Trophoblast cell (in vitro differentiated cells and primary cell): ENCODE measurements at regions not wholly inside any gene's neighbourhood (a gene's known extent, or its start where the extent isn't known, plus 50 kb on each side); places are given as distances from the start of the nearest gene placed in this dataset.

Experiments
- DNase-seq, 2 donors: peaks; one replicate each; pipeline ENCODE4 v3.0.0-alpha.2; 2016
- H2AFZ ChIP-seq: 2 replicates; pipeline ENCODE4 v1.6.1; 2013; ENCODE audit warnings: low read length, moderate library complexity, mild to moderate bottlenecking; ENCODE audit not compliant: insufficient read depth, poor library complexity
- H2AK5ac ChIP-seq: 2 replicates; pipeline ENCODE4 v1.6.1; 2013; ENCODE audit warnings: mild to moderate bottlenecking, low read length
- H2BK120ac ChIP-seq: 2 replicates; pipeline ENCODE4 v1.6.1; 2013; ENCODE audit warnings: low read length, mild to moderate bottlenecking, moderate library complexity; ENCODE audit not compliant: insufficient read depth, poor library complexity
- H2BK12ac ChIP-seq: 2 replicates; pipeline ENCODE4 v1.6.1; 2013; ENCODE audit warnings: mild to moderate bottlenecking, low read length, moderate library complexity
- H2BK5ac ChIP-seq: 2 replicates; pipeline ENCODE4 v1.6.1; 2013; ENCODE audit warnings: low read length, low read depth, moderate library complexity, mild to moderate bottlenecking; ENCODE audit not compliant: poor library complexity
- H3K14ac ChIP-seq: 2 replicates; pipeline ENCODE4 v1.6.1; 2013; ENCODE audit warnings: mild to moderate bottlenecking, low read length
- H3K18ac ChIP-seq: 2 replicates; pipeline ENCODE4 v1.6.1; 2013; ENCODE audit warnings: mild to moderate bottlenecking, low read length
- H3K23ac ChIP-seq: 2 replicates; pipeline ENCODE4 v1.6.1; 2013; ENCODE audit warnings: low read length
- H3K27ac ChIP-seq: 2 replicates; pipeline ENCODE4 v1.5.1; 2013; ENCODE audit warnings: low read depth, mild to moderate bottlenecking, inconsistent platforms, low read length, moderate library complexity
- H3K27me3 ChIP-seq: 2 replicates; pipeline ENCODE4 v1.6.1; 2013; ENCODE audit warnings: inconsistent platforms, mild to moderate bottlenecking, low read length, moderate library complexity; ENCODE audit not compliant: insufficient read depth
- H3K36me3 ChIP-seq, 2 experiments: 1 replicate in 1 of 2; 2 replicates in 1 of 2; pipeline ENCODE4 v1.6.1; 2013; ENCODE audit warnings: low read length in 2 of 2, mild to moderate bottlenecking in 2 of 2, moderate library complexity in 1 of 2; ENCODE audit not compliant: insufficient read depth in 2 of 2, control insufficient read depth in 1 of 2
- H3K4ac ChIP-seq: 2 replicates; pipeline ENCODE4 v1.6.1; 2013; ENCODE audit warnings: low read depth, mild to moderate bottlenecking, low read length, moderate library complexity
- H3K4me1 ChIP-seq, 2 experiments: 1 replicate in 1 of 2; 2 replicates in 1 of 2; pipeline ENCODE4 v1.6.1; 2013; ENCODE audit warnings: low read length in 2 of 2, mild to moderate bottlenecking in 2 of 2, moderate library complexity in 1 of 2; ENCODE audit not compliant: insufficient read depth in 2 of 2, control insufficient read depth in 1 of 2
- H3K4me2 ChIP-seq: 2 replicates; pipeline ENCODE4 v1.6.1; 2013; ENCODE audit warnings: inconsistent platforms, mild to moderate bottlenecking, low read length, moderate library complexity
- H3K4me3 ChIP-seq: 2 replicates; pipeline ENCODE4 v1.5.1; 2013; ENCODE audit warnings: mild to moderate bottlenecking, low read depth, low read length, inconsistent platforms
- H3K79me1 ChIP-seq: one replicate; pipeline ENCODE4 v1.6.1; 2013; ENCODE audit warnings: low read length
- H3K79me2 ChIP-seq: 2 replicates; pipeline ENCODE4 v1.6.1; 2013; ENCODE audit warnings: low read length, mild to moderate bottlenecking; ENCODE audit not compliant: control insufficient read depth, insufficient read depth, poor library complexity
- H3K9ac ChIP-seq: 2 replicates; pipeline ENCODE4 v1.6.1; 2013; ENCODE audit warnings: mild to moderate bottlenecking, low read length
- H3K9me3 ChIP-seq: 2 replicates; pipeline ENCODE4 v1.6.1; 2013; ENCODE audit warnings: low read depth, mild to moderate bottlenecking, control low read depth, inconsistent platforms, low read length; ENCODE audit not compliant: insufficient read depth
- H4K12ac ChIP-seq: 2 replicates; pipeline ENCODE4 v1.6.1; 2013; ENCODE audit warnings: low read depth, mild to moderate bottlenecking, low read length, moderate library complexity
- H4K8ac ChIP-seq: 2 replicates; pipeline ENCODE4 v1.6.1; 2013; ENCODE audit warnings: low read depth, mild to moderate bottlenecking, low read length, moderate library complexity
- H4K91ac ChIP-seq: one replicate; pipeline ENCODE4 v1.6.1; 2013; ENCODE audit warnings: low read depth, mild to moderate bottlenecking, low read length, moderate library complexity
- WGBS: extraction: QIAGEN DNeasy Blood & Tissue Kit; methylation state at CpG from one replicate; pipeline ENCODE4 v1.1.7; 2013; ENCODE audit warnings: missing lambda C conversion rate; ENCODE audit not compliant: insufficient read length, insufficient coverage; ENCODE audit errors: extremely low coverage; 5-methylcytosine and 5-hydroxymethylcytosine counted together

- Histone ChIP-seq H3K23ac (no peak overlapping the region), H3K4me2 (no peak overlapping the region), H3K18ac (no peak overlapping the region), H3K27ac (no peak overlapping the region), H4K12ac (no peak overlapping the region), H3K4ac (no peak overlapping the region), H3K36me3 (no peaks in the 10 kb centered on the region), H3K79me1 (no peaks in the 10 kb centered on the region), H2AFZ (no peak overlapping the region), H3K79me2 (no peaks in the 10 kb centered on the region), H2BK120ac (no peak overlapping the region), H2AK5ac (no peak overlapping the region), H3K9me3 (no peaks in the 10 kb centered on the region), H4K91ac (no peak overlapping the region), H2BK12ac (no peak overlapping the region), H3K4me3 (no peak overlapping the region), H4K8ac (no peak overlapping the region), H3K27me3 (no peaks in the 10 kb centered on the region), H3K14ac (no peak overlapping the region), H3K9ac (no peak overlapping the region), H3K4me1 (peaks cover 0 to 3% of the 10 kb centered on the region in 2 experiments), H2BK5ac (no peak overlapping the region)
- DNase-seq: no peak
- WGBS: no CpG with 5 or more reads among the region's 6 CpGs
These were observed 327.8 kb upstream of the ADCY2 start for GRCh38 chr5:7068156-7068555.

- no peaks in the 10 kb centered on the region for H3K79me2 ChIP-seq
- no peak overlapping the region for H3K27ac ChIP-seq
- DNase-seq: no peak
- H4K91ac ChIP-seq: no peak overlapping the region
- H2BK120ac ChIP-seq: no peak overlapping the region
- no peak overlapping the region for H3K23ac ChIP-seq
- H2AK5ac ChIP-seq: no peak overlapping the region
- no CpG with 5 or more reads among the region's 5 CpGs for WGBS
- H3K9me3 ChIP-seq: no peaks in the 10 kb centered on the region
- H3K9ac ChIP-seq: no peak overlapping the region
- H2AFZ ChIP-seq: no peak overlapping the region
- no peaks in the 10 kb centered on the region for H3K27me3 ChIP-seq
- H3K36me3 ChIP-seq: no peaks in the 10 kb centered on the region
- no peaks in the 10 kb centered on the region for H3K79me1 ChIP-seq
- no peak overlapping the region for H3K18ac ChIP-seq
- H3K14ac ChIP-seq: no peak overlapping the region
- peaks cover 0 to 3% of the 10 kb centered on the region in 2 experiments for H3K4me1 ChIP-seq
- H3K4me3 ChIP-seq: no peak overlapping the region
- no peak overlapping the region for H3K4ac ChIP-seq
- H2BK12ac ChIP-seq: no peak overlapping the region
- H4K12ac ChIP-seq: no peak overlapping the region
- no peak overlapping the region for H4K8ac ChIP-seq
- no peak overlapping the region for H2BK5ac ChIP-seq
- H3K4me2 ChIP-seq: no peak overlapping the region
These were observed 327.0 kb upstream of the ADCY2 start for GRCh38 chr5:7068899-7069298.

DNA sequence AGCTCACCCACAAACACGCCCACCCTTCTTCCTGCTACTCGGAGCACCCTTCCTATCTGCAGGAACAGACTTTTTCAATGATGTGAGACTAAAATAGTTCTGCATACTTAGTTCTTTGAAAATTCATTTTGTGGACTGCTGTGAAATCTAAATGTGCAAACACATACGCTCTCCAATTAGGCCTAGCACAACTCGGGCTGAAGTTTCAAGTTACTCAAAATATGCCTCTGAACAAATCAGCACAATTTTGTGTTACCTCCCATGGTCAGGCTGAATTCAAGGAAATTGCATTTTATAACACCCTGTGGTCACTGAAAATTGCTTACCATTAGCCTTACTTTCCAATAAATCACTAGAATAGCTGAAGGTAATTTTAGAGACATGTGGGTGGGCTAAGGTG, 323.8 kb upstream of the ADCY2 start:
- Histone ChIP-seq H3K27ac (no peak overlapping the region), H3K9ac (no peak overlapping the region), H2BK5ac (no peak overlapping the region), H3K23ac (no peak overlapping the region), H3K4ac (no peak overlapping the region), H2BK120ac (no peak overlapping the region), H2BK12ac (no peak overlapping the region), H3K79me1 (no peaks in the 10 kb centered on the region), H3K79me2 (no peaks in the 10 kb centered on the region), H4K12ac (no peak overlapping the region), H4K8ac (no peak overlapping the region), H3K18ac (no peak overlapping the region), H3K9me3 (no peaks in the 10 kb centered on the region), H3K4me3 (no peak overlapping the region), H3K14ac (no peak overlapping the region), H3K36me3 (no peaks in the 10 kb centered on the region), H4K91ac (no peak overlapping the region), H3K27me3 (no peaks in the 10 kb centered on the region), H3K4me2 (no peak overlapping the region), H2AK5ac (no peak overlapping the region), H3K4me1 (no peaks in the 10 kb centered on the region), H2AFZ (no peak overlapping the region)
- no CpG with 5 or more reads among the region's 4 CpGs for WGBS
- no peak for DNase-seq

DNA sequence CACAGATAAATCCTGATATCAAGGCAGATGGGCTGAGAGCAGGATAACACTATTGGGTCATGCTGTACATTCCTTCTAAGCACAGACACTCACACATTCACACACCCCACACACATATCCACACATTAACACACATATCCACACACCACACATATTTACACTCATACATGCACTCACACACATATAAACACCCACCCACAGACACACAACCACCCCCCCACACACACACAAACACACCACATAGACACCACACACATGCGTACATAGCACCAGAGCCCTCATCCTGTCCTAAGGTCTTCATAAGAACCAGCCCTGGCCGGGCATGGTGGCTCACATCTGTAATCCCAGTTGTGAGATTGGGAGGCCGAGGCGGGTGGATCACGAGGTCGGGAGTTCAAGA, 322.3 kb upstream of the ADCY2 start:
- H3K27me3 ChIP-seq: no peaks in the 10 kb centered on the region
- H2AK5ac ChIP-seq: no peak overlapping the region
- no peak for DNase-seq
- no peak overlapping the region for H3K9ac ChIP-seq
- no peak overlapping the region for H3K23ac ChIP-seq
- H4K91ac ChIP-seq: no peak overlapping the region
- no peak overlapping the region for H3K18ac ChIP-seq
- no peak overlapping the region for H2BK5ac ChIP-seq
- H2AFZ ChIP-seq: no peak overlapping the region
- no peak overlapping the region for H2BK12ac ChIP-seq
- no peaks in the 10 kb centered on the region for H3K9me3 ChIP-seq
- no peak overlapping the region for H2BK120ac ChIP-seq
- no CpG with 5 or more reads among the region's 6 CpGs for WGBS
- no peak overlapping the region for H3K4me2 ChIP-seq
- H4K12ac ChIP-seq: no peak overlapping the region
- no peaks in the 10 kb centered on the region for H3K4me1 ChIP-seq
- H3K36me3 ChIP-seq: no peaks in the 10 kb centered on the region
- no peaks in the 10 kb centered on the region for H3K79me2 ChIP-seq
- H3K27ac ChIP-seq: no peak overlapping the region
- H3K14ac ChIP-seq: no peak overlapping the region
- no peak overlapping the region for H3K4ac ChIP-seq
- no peaks in the 10 kb centered on the region for H3K79me1 ChIP-seq
- H4K8ac ChIP-seq: no peak overlapping the region
- H3K4me3 ChIP-seq: no peak overlapping the region
